ENCODE measurements at regions not wholly inside any gene's neighbourhood (a gene's known extent, or its start where the extent isn't known, plus 50 kb on each side); places are given as distances from the start of the nearest gene placed in this dataset.

GRCh38 chr18:45290364-45290763 is 324.9 kb upstream of the SLC14A2 start:
- no peaks in the 10 kb centered on the region for H3K9me1 ChIP-seq (ENCODE audit: insufficient read depth, low read length)
- H3K4me3 ChIP-seq (ENCODE audit: insufficient read depth, low read depth, low read length), result no peak overlapping the region
- H3K56ac ChIP-seq (ENCODE audit: extremely low read depth, insufficient read depth, low read length), result no peak overlapping the region
- H4K20me1 ChIP-seq (ENCODE audit: insufficient read depth, low read length), result no peaks in the 10 kb centered on the region
- TF ChIP-seq NFE2L2 (IDR thresholded peaks at IDR 0.05; ENCODE audit: low read depth, low read length) (no peak), FOS (IDR thresholded peaks at IDR 0.05; ENCODE audit: low read depth, low read length) (no peak), USF2 (IDR thresholded peaks at IDR 0.05; ENCODE audit: low read depth, low read length) (no peak), RFX5 (IDR thresholded peaks at IDR 0.05; ENCODE audit: low read depth, low read length) (no peak)
- H2BK5ac ChIP-seq (ENCODE audit: low read depth, low read length, poor library complexity, severe bottlenecking), result no peak overlapping the region
- dilution Hi-C loops (cut with HindIII; ENCODE audit: low sequenced_read_pairs, unreplicated experiment) (no loop called here), intact Hi-C loops (cut with micrococcal nuclease) (no loop called here), in situ Hi-C loops (cut with MboI; ENCODE audit: low sequenced_read_pairs) (no loop called here)
- H3K9ac ChIP-seq (ENCODE audit: low read depth, low read length), result no peak overlapping the region
- no peak overlapping the region for H2AK9ac ChIP-seq (replicated peaks; ENCODE audit: low read depth, low read length, poor library complexity)
- no TSS peak for BruUV-seq (replicated peaks)
- H3K4ac ChIP-seq (ENCODE audit: low read depth, low read length), result no peak overlapping the region
- no peak overlapping the region for H4K8ac ChIP-seq (ENCODE audit: low read depth in 2 of 2, low read length in 2 of 2)
- ChIA-PET CTCF (no interaction called here), POLR2A (ENCODE audit: unreplicated experiment) (no interaction called here)
- H3K23ac ChIP-seq (ENCODE audit: low read depth, low read length), result no peak overlapping the region
- H2BK20ac ChIP-seq (ENCODE audit: low read depth, low read length), result no peak overlapping the region
- H3K9me3 ChIP-seq (ENCODE audit: control insufficient read depth, insufficient read depth, low read length), result no peaks in the 10 kb centered on the region
- H2AFZ ChIP-seq (replicated peaks; ENCODE audit: low read length, poor library complexity), result no peak overlapping the region
- no peak overlapping the region for H3K27ac ChIP-seq (ENCODE audit: insufficient read depth, low read length)
- H3K79me1 ChIP-seq (ENCODE audit: low read depth in 1 of 2, low read length in 2 of 2), result no peaks in the 10 kb centered on the region
- H3K4me2 ChIP-seq (ENCODE audit: low read depth, low read length), result no peak overlapping the region
- no peak overlapping the region for H4K5ac ChIP-seq (ENCODE audit: low read depth, low read length)
- no peak overlapping the region for H3K18ac ChIP-seq (ENCODE audit: low read depth, low read length)
- H3K4me1 ChIP-seq (ENCODE audit: control insufficient read depth, insufficient read depth, low read length), result no peaks in the 10 kb centered on the region
- H2BK15ac ChIP-seq (ENCODE audit: low read depth, low read length), result no peak overlapping the region
- no peaks in the 10 kb centered on the region for H3K36me3 ChIP-seq (ENCODE audit: control insufficient read depth, insufficient read depth, low read length)
- DNase-seq, result no peak
- WGBS, 2 experiments (ENCODE audit: extremely low coverage in 2 of 2, insufficient read length in 1 of 2), result no CpG with 5 or more reads among the region's 4 CpGs
- no peak for ATAC-seq (ENCODE audit: low read depth)
- H2AK5ac ChIP-seq (ENCODE audit: low read depth, low read length), result no peak overlapping the region
- H3K14ac ChIP-seq (replicated peaks; ENCODE audit: low read depth, low read length), result no peak overlapping the region
- H4K91ac ChIP-seq (ENCODE audit: insufficient read depth, low read depth, low read length), result no peak overlapping the region
- H3K27me3 ChIP-seq (ENCODE audit: control insufficient read depth, insufficient read depth, low read length), result peaks cover 7% of the 10 kb centered on the region
- no peak overlapping the region for H2BK120ac ChIP-seq (ENCODE audit: low read depth, low read length)

All from IMR-90 (cell line).